OCI-LY1 (cell line): ENCODE measurements at regions not wholly inside any gene's neighbourhood (a gene's known extent, or its start where the extent isn't known, plus 50 kb on each side); places are given as distances from the start of the nearest gene placed in this dataset.

Experiments used
- CTCF ChIP-seq: fragments of 200-600 bp; sonication (generic), shearing (Covaris generic); IDR thresholded peaks from 2 replicates; pipeline ENCODE4 v1.5.1; 2017; ENCODE audit warnings: mild to moderate bottlenecking, antibody characterized with exemption, low read length, moderate library complexity, mixed read lengths
- EZH2 ChIP-seq: fragments of 200-600 bp; sonication (generic), shearing (Covaris generic); IDR thresholded peaks from 2 replicates; pipeline ENCODE4 v1.8.0; 2017; ENCODE audit warnings: borderline replicate concordance, mixed run types, mild to moderate bottlenecking, antibody characterized with exemption, low read length, moderate library complexity, mixed read lengths

GRCh38 chr11:119545978-119546915 is 123.3 kb upstream of the THY1 start:
- TF ChIP-seq CTCF (no peak), EZH2 (no peak)
